HEK293 (cell line): ENCODE measurements at regions not wholly inside any gene's neighbourhood (a gene's known extent, or its start where the extent isn't known, plus 50 kb on each side); places are given as distances from the start of the nearest gene placed in this dataset.
A peak's percentile ranks its signal among the peaks of the same experiment; 100 is the strongest.

ENCODE experiments used
- CTCF ChIA-PET: fragments of 350-600 bp; formaldehyde crosslinking; extraction: SDS; loops from one replicate; lab custom pipeline; 2021; ENCODE audit warnings: antibody characterized with exemption; lab: Yijun Ruan, JAX
- POLR2A ChIA-PET: fragments of 300-600 bp; formaldehyde crosslinking; extraction: SDS; loops from one replicate; lab custom pipeline; 2020; ENCODE audit warnings: antibody characterized with exemption, inconsistent platforms; lab: Yijun Ruan, JAX
- H3K27ac ChIP-seq: fragments of 200-500 bp; sonication (Bioruptor generic); 2 replicates; pipeline ENCODE4 v1.5.1; 2014; ENCODE audit warnings: low read depth, low read length, control low read depth, inconsistent platforms; ENCODE audit errors: extremely low read depth
- H3K36me3 ChIP-seq, 2 experiments: fragments of 200-500 bp in 1 of 2; sonication (Bioruptor generic) in 1 of 2; 1 replicate in 1 of 2; 2 replicates in 1 of 2; pipeline ENCODE4 v1.5.1; 2014 to 2017; ENCODE audit warnings: inconsistent platforms in 2 of 2, low read length in 2 of 2; ENCODE audit not compliant: control insufficient read depth in 2 of 2, insufficient read depth in 1 of 2
- H3K4me1 ChIP-seq: fragments of 200-500 bp; sonication (Bioruptor generic); 2 replicates; pipeline ENCODE4 v1.5.1; 2014; ENCODE audit warnings: mild to moderate bottlenecking, low read length, inconsistent platforms; ENCODE audit not compliant: control insufficient read depth, insufficient read depth
- H3K4me3 ChIP-seq: 2 replicates; pipeline ENCODE4 v1.5.1; 2011; ENCODE audit warnings: low read depth, mild to moderate bottlenecking, control low read depth, low read length, moderate library complexity
- H3K9me3 ChIP-seq: fragments of 200-500 bp; sonication (Bioruptor generic); 2 replicates; pipeline ENCODE4 v1.5.1; 2014; ENCODE audit warnings: low read depth, low read length, inconsistent platforms; ENCODE audit not compliant: control insufficient read depth, insufficient read depth
- FEZF1 ChIP-seq: fragments of 450-650 bp; formaldehyde crosslinking; IDR thresholded peaks from 2 replicates; pipeline ENCODE4 v1.5.1; 2016; ENCODE audit warnings: missing biosample characterization, missing genetic modification characterization
- HIC1 ChIP-seq: fragments of 450-650 bp; formaldehyde crosslinking; IDR thresholded peaks from 2 replicates; pipeline ENCODE4 v1.5.1; 2016; ENCODE audit warnings: missing biosample characterization, missing genetic modification characterization
- KLF16 ChIP-seq: fragments of 450-650 bp; formaldehyde crosslinking; IDR thresholded peaks from 2 replicates; pipeline ENCODE4 v1.5.1; 2017; ENCODE audit warnings: missing biosample characterization, missing genetic modification characterization
- RBAK ChIP-seq: fragments of 450-650 bp; formaldehyde crosslinking; IDR thresholded peaks from 2 replicates; pipeline ENCODE4 v1.5.1; 2016; ENCODE audit warnings: missing biosample characterization, missing genetic modification characterization
- SALL2 ChIP-seq: fragments of 450-650 bp; formaldehyde crosslinking; IDR thresholded peaks from 2 replicates; pipeline ENCODE4 v1.5.0; 2017; ENCODE audit warnings: missing biosample characterization, mild to moderate bottlenecking, missing genetic modification characterization, borderline replicate concordance
- WT1 ChIP-seq: fragments of 450-650 bp; formaldehyde crosslinking; IDR thresholded peaks from 2 replicates; pipeline ENCODE4 v1.5.1; 2016; ENCODE audit warnings: missing biosample characterization, missing genetic modification characterization
- ZBTB8A ChIP-seq: fragments of 450-650 bp; formaldehyde crosslinking; IDR thresholded peaks from 2 replicates; pipeline ENCODE4 v1.5.1; 2016; ENCODE audit warnings: missing biosample characterization, missing genetic modification characterization
- ZEB2 ChIP-seq: fragments of 450-650 bp; formaldehyde crosslinking; IDR thresholded peaks from 2 replicates; pipeline ENCODE4 v1.5.1; 2016; ENCODE audit warnings: missing biosample characterization, missing genetic modification characterization
- ZFP37 ChIP-seq: fragments of 450-650 bp; formaldehyde crosslinking; IDR thresholded peaks from 2 replicates; pipeline ENCODE4 v1.5.1; 2016; ENCODE audit warnings: missing biosample characterization, missing genetic modification characterization
- ZNF10 ChIP-seq: fragments of 450-650 bp; formaldehyde crosslinking; IDR thresholded peaks from 2 replicates; pipeline ENCODE4 v1.5.1; 2017; ENCODE audit warnings: missing biosample characterization, missing genetic modification characterization
- ZNF214 ChIP-seq: fragments of 450-650 bp; formaldehyde crosslinking; IDR thresholded peaks from 2 replicates; pipeline ENCODE4 v1.5.1; 2017; ENCODE audit warnings: missing biosample characterization, mild to moderate bottlenecking, missing genetic modification characterization, borderline replicate concordance
- ZNF221 ChIP-seq: fragments of 450-650 bp; formaldehyde crosslinking; IDR thresholded peaks from 2 replicates; pipeline ENCODE4 v1.5.1; 2017; ENCODE audit warnings: missing biosample characterization, missing genetic modification characterization, borderline replicate concordance
- ZNF239 ChIP-seq: fragments of 450-650 bp; formaldehyde crosslinking; IDR thresholded peaks from 2 replicates; pipeline ENCODE4 v1.5.1; 2016; ENCODE audit warnings: missing biosample characterization, missing genetic modification characterization
- ZNF37A ChIP-seq: fragments of 450-650 bp; IDR thresholded peaks from 2 replicates; pipeline ENCODE4 v1.5.1; 2018; ENCODE audit warnings: missing biosample characterization, missing genetic modification characterization
- ZNF501 ChIP-seq: fragments of 450-650 bp; formaldehyde crosslinking; IDR thresholded peaks from 2 replicates; pipeline ENCODE4 v1.5.1; 2016; ENCODE audit warnings: missing biosample characterization, missing genetic modification characterization
- ZNF510 ChIP-seq: fragments of 450-650 bp; formaldehyde crosslinking; IDR thresholded peaks from 2 replicates; pipeline ENCODE4 v1.5.1; 2018; ENCODE audit warnings: mild to moderate bottlenecking, missing genetic modification characterization, missing biosample characterization; ENCODE audit not compliant: insufficient replicate concordance
- ZNF530 ChIP-seq: fragments of 450-650 bp; formaldehyde crosslinking; IDR thresholded peaks from 2 replicates; pipeline ENCODE4 v1.5.1; 2016; ENCODE audit warnings: low read depth, missing biosample characterization, missing genetic modification characterization
- ZNF561 ChIP-seq: fragments of 450-650 bp; IDR thresholded peaks from 2 replicates; pipeline ENCODE4 v1.5.1; 2018; ENCODE audit warnings: missing biosample characterization, missing genetic modification characterization, borderline replicate concordance
- ZNF610 ChIP-seq: fragments of 450-650 bp; formaldehyde crosslinking; IDR thresholded peaks from 2 replicates; pipeline ENCODE4 v1.5.1; 2016; ENCODE audit warnings: missing biosample characterization, missing genetic modification characterization, borderline replicate concordance
- ZNF623 ChIP-seq: fragments of 450-650 bp; formaldehyde crosslinking; IDR thresholded peaks from 2 replicates; pipeline ENCODE4 v1.5.1; 2016; ENCODE audit warnings: missing biosample characterization, missing genetic modification characterization
- ZNF629 ChIP-seq: fragments of 450-650 bp; formaldehyde crosslinking; IDR thresholded peaks from 2 replicates; pipeline ENCODE4 v1.5.1; 2017; ENCODE audit warnings: missing biosample characterization, missing genetic modification characterization
- ZNF707 ChIP-seq: fragments of 450-650 bp; formaldehyde crosslinking; IDR thresholded peaks from 2 replicates; pipeline ENCODE4 v1.5.1; 2016; ENCODE audit warnings: missing biosample characterization, missing genetic modification characterization
- ZNF785 ChIP-seq: fragments of 450-650 bp; formaldehyde crosslinking; IDR thresholded peaks from 2 replicates; pipeline ENCODE4 v1.5.1; 2016; ENCODE audit warnings: missing biosample characterization, missing genetic modification characterization
- TF ChIP-seq, protein P1 (sequence below): fragments of 450-650 bp; formaldehyde crosslinking; IDR thresholded peaks from 2 replicates; pipeline ENCODE4 v1.5.1; 2016; ENCODE audit warnings: missing biosample characterization, missing genetic modification characterization

DNA sequence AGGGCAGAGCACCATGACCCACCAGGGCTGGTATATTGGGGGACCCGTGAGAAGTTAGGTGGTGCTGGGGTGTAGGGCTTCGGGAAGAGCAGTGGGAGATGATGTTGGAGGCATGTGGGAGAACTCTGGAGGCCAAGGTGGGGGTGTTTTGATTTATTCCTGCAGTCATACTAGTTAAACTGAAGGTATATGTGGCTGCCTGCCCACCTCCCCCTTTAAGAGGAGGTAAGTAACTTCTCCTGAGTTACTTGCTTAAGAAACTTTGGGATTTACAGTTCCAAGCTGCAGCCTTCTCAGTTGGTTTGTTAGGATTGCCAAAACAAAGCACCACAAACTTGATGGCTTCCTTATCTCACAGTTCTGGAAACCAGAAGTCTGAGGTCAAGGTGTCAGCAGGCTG is 73.1 kb upstream of the AGBL1 start (continued):
- TF ChIP-seq ZNF561 (tag by site-specific recombination): no peak

- ChIA-PET POLR2A (no interaction called here), CTCF (no interaction called here)
- no peaks in the 10 kb centered on the region for H3K36me3 ChIP-seq
- no peaks in the 10 kb centered on the region for H3K9me3 ChIP-seq
- no peak overlapping the region for H3K27ac ChIP-seq
- H3K4me1 ChIP-seq: no peaks in the 10 kb centered on the region
- TF ChIP-seq ZNF239 (no peak), ZFP37 (tag by site-specific recombination) (no peak), KLF16 (tag by site-specific recombination) (no peak), ZNF510 (no peak), ZNF629 (tag by site-specific recombination) (no peak)
- no peak overlapping the region for H3K4me3 ChIP-seq
These were observed 69.9 kb upstream of the AGBL1 start for GRCh38 chr15:86009727-86010126.

- H3K4me3 ChIP-seq: no peak overlapping the region
- CTCF ChIA-PET: no interaction called here
- H3K36me3 ChIP-seq: no peaks in the 10 kb centered on the region
- TF ChIP-seq ZNF221 (tag by site-specific recombination) (no peak), WT1 (tag by site-specific recombination) (no peak), ZNF623 (tag by site-specific recombination) (no peak), ZNF501 (tag by site-specific recombination) (no peak), RBAK (tag by site-specific recombination) (no peak)
- TF ChIP-seq, protein P1, sequence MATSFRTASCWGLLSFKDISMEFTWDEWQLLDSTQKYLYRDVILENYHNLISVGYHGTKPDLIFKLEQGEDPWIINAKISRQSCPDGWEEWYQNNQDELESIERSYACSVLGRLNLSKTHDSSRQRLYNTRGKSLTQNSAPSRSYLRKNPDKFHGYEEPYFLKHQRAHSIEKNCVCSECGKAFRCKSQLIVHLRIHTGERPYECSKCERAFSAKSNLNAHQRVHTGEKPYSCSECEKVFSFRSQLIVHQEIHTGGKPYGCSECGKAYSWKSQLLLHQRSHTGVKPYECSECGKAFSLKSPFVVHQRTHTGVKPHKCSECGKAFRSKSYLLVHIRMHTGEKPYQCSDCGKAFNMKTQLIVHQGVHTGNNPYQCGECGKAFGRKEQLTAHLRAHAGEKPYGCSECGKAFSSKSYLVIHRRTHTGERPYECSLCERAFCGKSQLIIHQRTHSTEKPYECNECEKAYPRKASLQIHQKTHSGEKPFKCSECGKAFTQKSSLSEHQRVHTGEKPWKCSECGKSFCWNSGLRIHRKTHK (tag by site-specific recombination): no peak
- POLR2A ChIA-PET: no interaction called here
- H3K27ac ChIP-seq: no peak overlapping the region
- H3K9me3 ChIP-seq: no peaks in the 10 kb centered on the region
- no peaks in the 10 kb centered on the region for H3K4me1 ChIP-seq
These were observed 69.3 kb upstream of the AGBL1 start for GRCh38 chr15:86010398-86010797.

- POLR2A ChIA-PET: no interaction called here
- TF ChIP-seq ZNF707 (tag by site-specific recombination) (no peak), ZNF10 (tag by site-specific recombination) (peak; percentile 96)
- Histone ChIP-seq H3K4me1 (no peaks in the 10 kb centered on the region), H3K4me3 (no peak overlapping the region), H3K27ac (no peak overlapping the region), H3K36me3 (no peaks in the 10 kb centered on the region), H3K9me3 (no peaks in the 10 kb centered on the region)
- CTCF ChIA-PET: no interaction called here
These were observed 68.8 kb upstream of the AGBL1 start for GRCh38 chr15:86010891-86011290.

DNA sequence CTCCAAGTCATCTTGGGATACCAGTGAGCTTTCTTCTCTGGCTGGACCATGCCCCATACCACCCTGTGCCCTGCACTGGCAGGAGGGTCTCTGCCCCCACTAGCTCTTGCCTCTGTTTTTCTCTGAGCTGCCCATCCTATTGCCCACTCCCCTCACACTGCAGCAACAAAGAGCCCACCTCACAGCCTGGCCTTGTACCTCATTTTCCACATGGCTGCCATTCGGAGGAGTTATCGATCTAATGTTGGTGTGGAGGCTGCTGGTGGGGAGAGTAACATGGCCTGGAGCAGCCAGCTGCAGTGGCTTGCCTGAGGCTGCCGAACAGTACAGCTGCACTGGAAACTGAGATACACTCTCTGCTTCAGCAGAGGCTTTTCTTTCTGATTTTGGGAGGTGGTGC is 65.7 kb upstream of the AGBL1 start:
- no peaks in the 10 kb centered on the region for H3K36me3 ChIP-seq
- CTCF ChIA-PET: interaction anchor here (0.6 kb wide), 1 partner anchor 31 kb away, joined by 3 read pairs; no protein-coding TSS in a partner anchor
- H3K27ac ChIP-seq: no peak overlapping the region
- H3K4me3 ChIP-seq: no peak overlapping the region
- POLR2A ChIA-PET: no interaction called here
- H3K4me1 ChIP-seq: no peaks in the 10 kb centered on the region
- H3K9me3 ChIP-seq: no peaks in the 10 kb centered on the region
- no peak for TF ChIP-seq ZNF629 (tag by site-specific recombination)
- TF ChIP-seq ZNF214 (tag by site-specific recombination): no peak
- TF ChIP-seq ZNF610 (tag by site-specific recombination): no peak
- no peak for TF ChIP-seq ZNF530 (tag by site-specific recombination)
- no peak for TF ChIP-seq ZNF785 (tag by site-specific recombination)
- TF ChIP-seq ZFP37 (tag by site-specific recombination): no peak
- TF ChIP-seq ZEB2: no peak
- no peak for TF ChIP-seq ZNF37A (tag by site-specific recombination)
- TF ChIP-seq FEZF1 (tag by site-specific recombination): no peak
- no peak for TF ChIP-seq HIC1
- no peak for TF ChIP-seq SALL2
- no peak for TF ChIP-seq ZBTB8A (tag by site-specific recombination)
